GM19463 (cell line): ENCODE measurements at regions not wholly inside any gene's neighbourhood (a gene's known extent, or its start where the extent isn't known, plus 50 kb on each side); places are given as distances from the start of the nearest gene placed in this dataset.
A peak's percentile ranks its signal among the peaks of the same experiment; 100 is the strongest.

Experiments used
- ATAC-seq: cut with Tn5 transposase; IDR thresholded peaks from one replicate; pipeline ENCODE4 v1.9.1; 2021; ENCODE audit warnings: mild to moderate bottlenecking, moderate library complexity; ENCODE audit not compliant: unreplicated experiment

GRCh38 chr3:101091489-101091888, 98.3 kb upstream of the ABI3BP start:
- no peak for ATAC-seq

GRCh38 chr3:101085752-101086151, 92.5 kb upstream of the ABI3BP start:
- no peak for ATAC-seq

- ATAC-seq = no peak
Measured at GRCh38 chr3:101084404-101084803, 91.2 kb upstream of the ABI3BP start.

- no peak for ATAC-seq
Measured at GRCh38 chr3:101081999-101082398, 88.8 kb upstream of the ABI3BP start.

- no peak for ATAC-seq
Measured at GRCh38 chr3:101081446-101081845, 88.2 kb upstream of the ABI3BP start.

GRCh38 chr3:101077361-101078011, 84.3 kb upstream of the ABI3BP start:
- no peak for ATAC-seq

GRCh38 chr3:101074518-101074917, 81.3 kb upstream of the ABI3BP start:
- no peak for ATAC-seq

GRCh38 chr3:101072300-101072699, 79.1 kb upstream of the ABI3BP start:
- no peak for ATAC-seq

- no peak for ATAC-seq
Measured at GRCh38 chr3:101070799-101071121, 77.5 kb upstream of the ABI3BP start.

- peak; percentile 60 for ATAC-seq
Measured at GRCh38 chr3:101069901-101070798, 76.9 kb upstream of the ABI3BP start.

- ATAC-seq = no peak
Measured at GRCh38 chr3:101068876-101069606, 75.8 kb upstream of the ABI3BP start.

GRCh38 chr3:101066711-101067129, 73.5 kb upstream of the ABI3BP start:
- ATAC-seq = no peak

GRCh38 chr3:101065962-101066361, 72.7 kb upstream of the ABI3BP start:
- ATAC-seq = no peak

GRCh38 chr3:101063401-101063800, 70.2 kb upstream of the ABI3BP start:
- ATAC-seq = no peak

- no peak for ATAC-seq
Measured at GRCh38 chr3:101061312-101061711, 68.1 kb upstream of the ABI3BP start.

GRCh38 chr3:101050866-101051265, 57.6 kb upstream of the ABI3BP start:
- no peak for ATAC-seq

- no peak for ATAC-seq
Measured at GRCh38 chr3:101050046-101050445, 56.8 kb upstream of the ABI3BP start.

- ATAC-seq = no peak
Measured at GRCh38 chr3:101049532-101049931, 56.3 kb upstream of the ABI3BP start.

- no peak for ATAC-seq
Measured at GRCh38 chr3:101043687-101044078, 50.5 kb upstream of the ABI3BP start.

- no peak for ATAC-seq
Measured at GRCh38 chr3:101042996-101043686, 49.9 kb upstream of the ABI3BP start.
